HG03045 (cell line): ENCODE measurements at regions not wholly inside any gene's neighbourhood (a gene's known extent, or its start where the extent isn't known, plus 50 kb on each side); places are given as distances from the start of the nearest gene placed in this dataset.
"Not testable (repeated sequence)": the region's sequence is repeated elsewhere in the genome, so short reads cannot be mapped to it uniquely, and the experiment has no call there.

Experiments used
- ATAC-seq: cut with Tn5 transposase; IDR thresholded peaks from one replicate; pipeline ENCODE4 v1.9.1; 2021; ENCODE audit warnings: mild to moderate bottlenecking, moderate library complexity; ENCODE audit not compliant: unreplicated experiment

GRCh38 chr14:31911160-31911559 is 165.9 kb upstream of the ARHGAP5 start:
- no peak for ATAC-seq

DNA sequence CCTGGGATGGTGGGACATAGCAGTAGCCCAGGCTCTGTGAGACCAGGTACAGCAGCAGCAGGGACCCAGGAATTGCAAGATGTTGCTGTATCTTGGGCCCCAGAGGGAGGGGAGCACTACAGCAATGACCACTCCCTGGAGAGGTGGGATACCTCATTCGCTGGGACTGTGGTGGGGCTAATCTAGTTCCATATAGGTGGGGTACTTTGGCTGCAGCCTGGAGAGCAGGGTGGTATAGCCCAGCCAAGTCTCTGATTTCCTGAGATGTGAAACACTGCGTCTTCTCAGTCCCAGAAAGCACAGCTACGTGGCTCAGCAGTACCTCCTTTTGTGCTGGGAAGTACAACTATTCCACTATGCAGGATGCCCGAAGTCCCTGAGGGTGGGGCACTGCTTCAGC is 163.7 kb upstream of the ARHGAP5 start:
- ATAC-seq = no peak

GRCh38 chr14:31918289-31918688 is 158.8 kb upstream of the ARHGAP5 start:
- ATAC-seq = not testable (repeated sequence)

DNA sequence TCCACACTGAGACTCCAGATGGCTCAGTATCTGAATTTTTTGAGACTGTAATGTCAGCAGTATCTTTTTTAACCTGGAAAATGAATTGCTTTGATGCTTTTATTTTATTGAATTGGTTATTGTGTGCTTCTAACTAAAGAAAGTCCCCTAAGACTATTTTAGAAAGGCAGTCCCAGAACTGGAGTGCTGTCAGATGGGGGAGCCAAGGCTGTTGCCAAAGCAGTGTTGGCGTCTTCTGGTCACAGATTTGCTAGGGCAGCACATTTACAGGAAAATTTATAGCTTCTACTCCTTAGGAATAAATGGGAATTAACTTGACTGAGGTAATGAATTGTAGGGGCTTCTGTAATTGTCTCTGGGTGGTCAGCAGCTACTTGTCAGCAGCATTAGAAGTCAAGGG is 157.1 kb upstream of the ARHGAP5 start:
- ATAC-seq = no peak

DNA sequence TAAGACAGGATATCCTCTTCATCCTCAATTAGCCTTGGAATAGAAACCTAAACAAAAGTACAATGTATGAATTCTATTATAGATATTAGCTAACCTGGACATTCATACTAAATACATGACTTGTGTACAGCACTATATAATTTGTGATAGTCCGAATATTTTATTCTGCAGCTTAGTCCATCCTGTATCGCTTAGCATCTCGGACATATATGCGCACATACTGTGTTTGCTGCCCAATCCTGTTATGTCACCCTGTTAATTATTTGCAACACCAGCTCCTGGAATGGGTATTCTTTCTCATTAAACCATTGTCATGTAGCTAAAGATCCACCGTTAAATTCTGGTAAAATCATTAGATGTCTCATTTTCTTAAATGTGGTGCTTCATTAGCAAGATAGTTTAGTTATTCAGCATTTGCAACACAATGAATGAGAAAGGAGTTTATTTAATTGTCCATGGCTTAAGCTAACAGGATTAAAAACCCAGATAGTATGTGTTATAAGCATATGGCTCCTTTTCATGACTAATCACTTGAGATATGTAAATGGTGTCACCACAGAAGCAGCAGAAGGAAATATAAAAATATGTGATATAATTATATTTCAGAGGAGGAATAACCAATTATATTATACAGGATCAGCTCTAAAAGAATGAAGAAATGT is 156.0 kb upstream of the ARHGAP5 start:
- no peak for ATAC-seq

- no peak for ATAC-seq
These were observed 155.4 kb upstream of the ARHGAP5 start for GRCh38 chr14:31921721-31922120.

DNA sequence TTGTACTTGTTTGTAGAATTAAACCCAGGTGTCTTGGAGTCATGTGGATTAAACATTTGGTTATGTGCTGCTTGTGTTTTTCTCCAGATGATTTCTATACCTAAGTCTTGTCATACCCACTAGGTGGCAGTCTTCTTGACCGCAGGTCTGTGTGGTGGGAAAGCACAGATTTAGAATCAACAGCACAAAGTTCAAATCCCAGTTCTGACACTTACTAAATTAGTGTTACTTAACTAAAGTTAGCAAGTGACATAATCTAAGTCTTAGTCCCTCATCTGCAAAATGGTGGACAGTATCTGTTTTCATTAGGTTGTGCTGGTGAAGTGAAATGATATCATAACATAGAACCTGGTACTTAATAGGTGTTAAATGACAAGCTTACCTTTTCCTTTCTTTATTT is 151.0 kb upstream of the ARHGAP5 start:
- no peak for ATAC-seq

DNA sequence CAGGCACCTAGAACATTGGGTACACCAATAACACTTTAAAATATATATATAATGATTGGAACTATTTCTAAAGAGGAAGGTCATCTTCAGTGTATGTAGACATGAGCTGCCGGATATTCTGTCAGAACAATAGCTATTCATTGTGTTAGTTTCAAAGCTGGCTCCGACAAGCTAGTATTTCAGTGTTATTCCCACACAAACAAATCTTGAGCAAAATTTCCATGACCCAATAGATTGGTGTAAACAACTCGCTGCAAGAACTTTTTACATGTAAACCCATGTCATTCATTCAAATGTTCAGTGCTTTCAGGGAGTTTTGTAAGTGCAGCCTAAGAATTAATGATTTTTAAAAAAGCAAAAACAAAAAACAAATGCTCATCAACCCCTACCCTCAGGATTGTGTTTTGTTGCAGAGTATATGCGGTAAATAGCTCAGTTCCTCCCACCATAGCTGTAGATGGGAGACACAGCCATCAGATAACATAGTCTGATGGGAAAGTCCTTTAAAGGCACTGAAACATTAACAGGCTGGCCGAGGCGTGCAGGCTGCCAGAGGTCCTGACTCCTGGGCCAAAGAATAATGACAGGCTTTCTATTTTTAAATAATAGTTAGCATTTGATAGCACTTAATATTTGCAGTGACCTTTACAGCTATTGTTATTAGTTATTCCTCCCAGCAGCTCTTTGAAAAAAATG is 150.3 kb upstream of the ARHGAP5 start:
- no peak for ATAC-seq

DNA sequence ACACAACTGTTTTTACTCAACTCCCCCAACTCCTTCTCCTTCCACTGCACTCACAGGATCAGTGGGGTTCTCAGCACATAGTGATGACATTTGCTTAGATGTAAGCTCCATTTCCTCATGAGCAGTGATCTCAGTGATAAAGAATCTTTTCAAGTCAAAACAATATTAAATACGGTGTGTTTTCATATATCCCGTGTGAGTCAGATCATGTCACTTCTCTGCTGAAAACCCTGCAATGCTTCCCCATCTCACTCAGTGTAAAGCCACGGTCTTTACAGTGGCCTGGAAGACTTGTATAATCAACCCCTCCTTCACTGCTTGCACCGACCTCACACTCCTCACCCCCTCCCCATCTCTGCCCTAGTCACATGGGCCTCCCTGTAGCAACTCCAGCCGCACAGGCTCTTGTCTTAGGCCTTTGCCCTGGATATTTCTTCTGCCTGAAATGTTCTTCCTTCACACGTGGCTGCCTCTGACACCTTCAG is 149.7 kb upstream of the ARHGAP5 start:
- ATAC-seq = no peak

- no peak for ATAC-seq
These were observed 147.0 kb upstream of the ARHGAP5 start for GRCh38 chr14:31930070-31930469.

DNA sequence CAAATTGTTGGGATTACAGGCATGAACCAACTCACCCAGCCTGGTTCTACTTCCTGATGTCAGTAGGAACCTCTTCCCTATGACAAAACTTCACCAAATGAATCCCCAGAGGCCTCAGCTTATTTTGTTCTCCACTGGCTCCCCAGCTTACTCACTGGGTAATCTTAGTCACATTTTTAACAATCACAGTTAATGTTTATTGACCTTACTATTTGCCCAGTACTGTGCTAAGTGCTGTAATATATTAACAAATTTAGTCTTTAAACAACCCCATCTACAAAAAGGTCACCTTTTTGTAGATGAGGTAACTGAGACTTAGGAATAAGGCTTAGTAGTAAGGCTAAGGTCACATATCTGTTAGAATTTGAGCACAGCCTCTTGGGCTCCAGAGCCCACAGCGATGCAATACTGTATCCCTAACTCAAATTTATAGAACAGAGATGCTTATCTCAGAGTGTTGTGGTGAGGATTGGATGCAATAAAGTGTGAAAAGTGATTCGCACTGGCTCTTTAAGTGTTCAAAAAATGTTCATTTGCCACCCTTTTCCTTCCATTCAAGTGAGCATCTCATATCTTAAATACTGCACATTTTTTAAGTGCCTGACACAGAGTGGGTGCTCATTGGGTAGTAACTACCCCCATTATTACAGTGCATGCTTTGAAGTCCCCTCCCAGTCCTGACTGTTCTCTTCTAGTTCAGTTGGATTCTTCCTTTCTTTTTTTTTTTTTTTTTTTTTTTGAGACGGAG is 146.4 kb upstream of the ARHGAP5 start:
- no peak for ATAC-seq

- no peak for ATAC-seq
These were observed 144.4 kb upstream of the ARHGAP5 start for GRCh38 chr14:31932675-31933074.

- ATAC-seq = no peak
These were observed 143.4 kb upstream of the ARHGAP5 start for GRCh38 chr14:31933716-31934115.

DNA sequence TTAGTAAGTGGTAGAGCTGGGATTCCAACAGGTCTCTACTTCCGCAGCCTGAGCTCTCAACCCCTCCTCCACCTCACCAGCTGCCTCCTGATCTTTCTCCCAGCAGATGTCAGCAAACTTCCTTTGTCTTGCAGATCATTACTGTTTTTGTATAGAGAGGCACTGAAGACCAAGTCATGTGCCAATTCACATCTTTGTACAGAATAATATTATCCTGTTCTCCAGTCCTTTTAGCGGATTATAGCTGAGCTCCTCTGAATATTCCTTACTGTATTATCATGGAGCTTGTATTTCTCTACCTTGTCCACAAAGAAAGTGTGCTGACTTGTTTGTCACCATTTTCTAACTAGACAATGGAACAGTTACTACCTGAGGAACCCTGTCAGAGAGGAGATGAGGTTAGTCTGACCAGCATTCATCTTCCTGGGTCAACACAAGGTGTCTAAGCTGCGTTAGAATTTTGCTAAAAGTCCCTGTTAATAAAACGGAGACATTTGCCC is 142.3 kb upstream of the ARHGAP5 start:
- no peak for ATAC-seq

DNA sequence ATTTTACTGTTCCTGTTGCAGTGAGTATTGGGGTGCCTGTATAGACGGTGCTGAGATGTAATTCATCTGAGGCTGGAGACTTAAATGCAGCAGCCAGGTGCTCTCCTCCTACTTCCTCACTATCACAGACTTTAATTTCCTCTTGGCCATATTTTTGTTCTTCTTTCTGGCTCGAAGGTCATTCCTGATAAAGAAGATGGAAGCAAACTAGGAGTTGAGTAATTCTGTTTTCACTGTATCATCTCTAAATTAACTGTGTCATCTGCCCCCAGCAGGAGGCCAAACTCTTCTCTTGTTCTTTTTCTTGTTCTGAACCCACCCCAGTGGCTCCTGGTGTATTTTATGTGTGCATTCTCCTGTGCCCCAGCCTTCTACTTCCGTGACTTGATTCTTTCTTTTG is 141.7 kb upstream of the ARHGAP5 start:
- no peak for ATAC-seq

- ATAC-seq = no peak
These were observed 141.0 kb upstream of the ARHGAP5 start for GRCh38 chr14:31936115-31936514.

DNA sequence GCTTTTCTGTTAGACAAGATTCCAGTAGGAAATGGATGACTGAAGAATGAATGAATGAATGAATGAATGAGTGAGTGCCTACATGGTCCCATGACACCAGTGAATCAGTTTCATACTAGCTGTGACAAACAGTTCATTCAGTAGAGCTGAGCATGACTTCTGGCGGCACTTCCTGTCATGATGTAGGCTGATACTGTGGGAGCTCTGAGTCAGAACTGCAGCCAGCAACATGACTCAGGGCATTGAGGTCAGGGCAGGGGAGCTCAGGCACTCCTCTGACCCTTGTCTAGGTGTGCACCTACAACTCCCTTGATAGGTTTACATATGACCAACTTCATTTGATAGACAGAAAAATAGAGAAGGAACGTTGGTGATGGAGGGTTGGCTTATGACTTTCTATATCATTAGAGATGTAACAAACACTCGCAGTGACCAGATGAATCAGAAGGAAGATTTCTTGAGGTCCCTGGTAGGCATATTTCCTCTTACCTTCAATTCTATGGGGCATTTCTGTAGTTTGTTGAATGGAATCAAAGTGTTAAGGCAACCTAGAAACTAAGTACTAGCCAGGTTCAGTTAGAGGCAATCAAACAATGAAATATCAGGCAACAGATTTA is 139.3 kb upstream of the ARHGAP5 start:
- peak; percentile 93 for ATAC-seq

GRCh38 chr14:31939934-31940333 is 137.2 kb upstream of the ARHGAP5 start:
- no peak for ATAC-seq

GRCh38 chr14:31941487-31941886 is 135.6 kb upstream of the ARHGAP5 start:
- no peak for ATAC-seq

GRCh38 chr14:31942166-31942841 is 134.8 kb upstream of the ARHGAP5 start:
- no peak for ATAC-seq
